PC-3 (cell line): ENCODE measurements at regions not wholly inside any gene's neighbourhood (a gene's known extent, or its start where the extent isn't known, plus 50 kb on each side); places are given as distances from the start of the nearest gene placed in this dataset.

Experiments used
- ATAC-seq: fragments of 200-7000 bp; cut with Tn5 transposase; 2 replicates; pipeline ENCODE4 v1.9.1; 2020; ENCODE audit warnings: mild to moderate bottlenecking, moderate library complexity
- BruUV-seq: library from RNA; stranded (reverse); fragments of 400-500 nt; replicated peaks from 2 replicates; lab custom pipeline; 2021; lab: Mats Ljungman, UMichigan
- CTCF ChIA-PET: fragments of 300-600 bp; sonication (Branson Sonifier 250); formaldehyde crosslinking; loops from one replicate; lab custom pipeline; 2022; ENCODE audit warnings: antibody characterized with exemption; lab: Charles Lee
- POLR2A ChIA-PET: fragments of 300-600 bp; sonication (Branson Sonifier 250); formaldehyde crosslinking; loops from one replicate; lab custom pipeline; 2022; ENCODE audit warnings: antibody characterized with exemption; ENCODE audit not compliant: unreplicated experiment; lab: Charles Lee
- DNase-seq: peaks from one replicate; pipeline ENCODE4 v3.0.0-alpha.2; 2015
- H2AFZ ChIP-seq: fragments of 300-600 bp; sonication (generic); 2 replicates; pipeline ENCODE4 v1.6.0; 2016; ENCODE audit warnings: antibody characterized with exemption, low read length
- H3F3A ChIP-seq: fragments of 300-600 bp; sonication (generic); one replicate; pipeline ENCODE4 v1.6.0; 2017; ENCODE audit warnings: antibody characterized with exemption, low read length, control low read depth, mild to moderate bottlenecking; ENCODE audit not compliant: unreplicated experiment
- H3K27ac ChIP-seq: fragments of 300-600 bp; sonication (generic); 2 replicates; pipeline ENCODE4 v1.5.1; 2016; ENCODE audit warnings: mild to moderate bottlenecking, low read length
- H3K27me3 ChIP-seq: fragments of 300-600 bp; sonication (generic); 2 replicates; pipeline ENCODE4 v1.6.1; 2016; ENCODE audit warnings: low read length, mixed read lengths
- H3K36me3 ChIP-seq: fragments of 300-600 bp; sonication (generic); 2 replicates; pipeline ENCODE4 v1.6.1; 2016; ENCODE audit warnings: low read depth, mixed run types, low read length, mixed read lengths
- H3K4me1 ChIP-seq: fragments of 300-600 bp; sonication (generic); 2 replicates; pipeline ENCODE4 v1.5.1; 2016; ENCODE audit warnings: low read length; ENCODE audit not compliant: insufficient read depth
- H3K4me2 ChIP-seq: fragments of 300-600 bp; sonication (generic); 2 replicates; pipeline ENCODE4 v1.6.0; 2016; ENCODE audit warnings: low read length
- H3K4me3 ChIP-seq: fragments of 300-600 bp; sonication (generic); 2 replicates; pipeline ENCODE4 v1.5.1; 2016; ENCODE audit warnings: mild to moderate bottlenecking, low read length, mixed read lengths
- H3K79me2 ChIP-seq: fragments of 300-600 bp; sonication (generic); 2 replicates; pipeline ENCODE4 v1.6.1; 2017; ENCODE audit warnings: low read length, mixed read lengths
- H3K9ac ChIP-seq: fragments of 300-600 bp; sonication (generic); 2 replicates; pipeline ENCODE4 v1.6.0; 2016; ENCODE audit warnings: mild to moderate bottlenecking, low read length
- H3K9me2 ChIP-seq: fragments of 300-600 bp; sonication (generic); replicated peaks from 2 replicates; pipeline ENCODE4 v1.6.1; 2016; ENCODE audit warnings: mixed run types, low read length, mixed read lengths
- H3K9me3 ChIP-seq: fragments of 300-600 bp; sonication (generic); 2 replicates; pipeline ENCODE4 v1.6.1; 2016; ENCODE audit warnings: low read length, mixed read lengths
- H4K20me1 ChIP-seq: fragments of 300-600 bp; sonication (generic); 2 replicates; pipeline ENCODE4 v1.6.1; 2016; ENCODE audit warnings: low read length, mixed read lengths
- CTCF ChIP-seq: fragments of 300-600 bp; sonication (generic); conservative IDR thresholded peaks from 2 replicates; pipeline ENCODE4 v1.5.1; 2017; ENCODE audit warnings: antibody characterized with exemption, low read depth, mild to moderate bottlenecking, low read length
- EZH2 ChIP-seq: fragments of 300-600 bp; sonication (generic); IDR thresholded peaks from one replicate; pipeline ENCODE4 v1.6.1; 2017; ENCODE audit warnings: antibody characterized with exemption, mild to moderate bottlenecking, low read length; ENCODE audit not compliant: unreplicated experiment
- EZH2phosphoT487 ChIP-seq: fragments of 300-600 bp; sonication (generic); IDR thresholded peaks from 2 replicates; pipeline ENCODE4 v1.6.1; 2018; ENCODE audit warnings: mild to moderate bottlenecking, antibody characterized with exemption, low read length, borderline replicate concordance
- intact Hi-C: fragments of 100-400 bp; cut with micrococcal nuclease; formaldehyde crosslinking; loops from 2 replicates; pipeline ENCODE4 v1.9.0; 2023

DNA sequence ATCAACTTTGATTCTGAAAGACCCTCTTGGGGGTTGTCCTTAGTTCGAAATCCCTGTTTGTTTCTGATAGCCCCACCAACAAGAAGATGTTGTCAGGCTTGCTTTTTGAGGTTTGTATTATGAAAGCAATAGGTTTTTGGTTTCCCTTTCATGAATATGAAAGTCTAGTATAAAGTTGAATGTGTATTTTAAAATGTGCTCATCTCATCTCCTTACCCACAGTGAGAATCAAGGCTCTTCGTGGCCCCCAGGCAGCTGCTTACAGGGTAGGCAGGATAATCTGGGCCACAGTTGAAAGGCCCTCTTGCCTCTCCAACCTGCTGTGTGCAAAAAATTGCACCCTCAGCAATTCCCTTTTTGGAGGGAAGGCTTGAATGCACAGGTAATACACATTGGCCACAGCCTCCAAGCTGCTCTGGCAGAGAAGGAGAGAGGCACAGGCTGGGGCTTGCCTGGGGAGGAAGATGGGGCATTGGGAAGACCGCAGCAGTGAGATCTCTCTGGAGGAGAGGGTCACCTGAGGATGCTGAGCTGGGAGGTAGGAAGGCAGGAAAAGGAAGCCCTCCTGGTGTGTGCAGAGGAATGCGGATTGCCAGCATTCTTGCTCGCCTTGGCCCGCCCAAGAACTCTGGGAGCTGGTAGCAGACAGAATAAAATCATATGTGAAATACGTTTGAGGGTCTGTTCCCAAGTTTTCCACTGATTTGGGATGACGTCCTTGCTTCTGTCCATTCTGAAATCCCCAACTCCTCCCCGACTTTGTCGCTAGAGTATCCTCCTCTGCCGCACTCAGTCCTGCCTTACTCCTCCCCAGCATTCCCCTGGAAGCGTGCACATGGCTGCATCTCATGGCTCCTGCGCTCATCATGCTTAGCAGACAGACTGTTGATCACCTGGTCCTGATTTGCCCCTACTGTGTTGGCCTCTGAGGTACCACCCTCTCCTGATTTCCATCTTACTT, 196.4 kb downstream of the RPLP1 start:
- Histone ChIP-seq H3K27ac (no peak overlapping the region), H2AFZ (no peak overlapping the region), H3K4me1 (no peaks in the 10 kb centered on the region), H3K9me3 (no peaks in the 10 kb centered on the region), H3F3A (no peaks in the 10 kb centered on the region), H3K9ac (no peak overlapping the region), H3K9me2 (no peaks in the 10 kb centered on the region), H4K20me1 (no peaks in the 10 kb centered on the region), H3K4me2 (no peak overlapping the region), H3K27me3 (peaks cover 31% of the 10 kb centered on the region), H3K4me3 (no peak overlapping the region), H3K79me2 (no peaks in the 10 kb centered on the region), H3K36me3 (no peaks in the 10 kb centered on the region)
- intact Hi-C loops = no loop called here
- ATAC-seq = no peak
- DNase-seq = no peak
- POLR2A ChIA-PET = no interaction called here
- CTCF ChIA-PET = no interaction called here
- no TSS peak for BruUV-seq
- TF ChIP-seq EZH2phosphoT487 (no peak), CTCF (no peak), EZH2 (no peak)

DNA sequence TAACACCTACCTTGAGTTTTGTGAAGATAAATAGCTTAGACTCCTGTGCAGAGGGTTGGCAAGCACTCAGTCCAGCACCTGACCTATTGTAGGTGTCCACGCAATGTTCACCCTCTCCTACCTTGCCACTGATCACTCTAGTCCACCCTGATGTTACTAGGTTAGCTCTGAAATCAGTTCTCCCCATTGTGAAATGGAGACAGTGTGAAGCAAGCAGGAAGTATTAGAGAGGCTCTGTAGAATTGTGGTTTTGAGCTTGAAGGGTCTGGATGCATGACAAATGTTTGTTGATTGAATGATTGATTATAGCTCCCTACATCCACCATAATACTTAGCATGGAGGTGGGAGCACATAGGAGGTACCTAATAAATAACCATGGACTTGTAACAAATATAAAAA, 199.7 kb downstream of the RPLP1 start:
- H3K79me2 ChIP-seq = no peaks in the 10 kb centered on the region
- no peaks in the 10 kb centered on the region for H4K20me1 ChIP-seq
- intact Hi-C loops = no loop called here
- H3K4me3 ChIP-seq = no peak overlapping the region
- H3K36me3 ChIP-seq = no peaks in the 10 kb centered on the region
- no peak for TF ChIP-seq EZH2
- TF ChIP-seq CTCF = no peak
- TF ChIP-seq EZH2phosphoT487 = no peak
- no peaks in the 10 kb centered on the region for H3F3A ChIP-seq
- DNase-seq = no peak
- H3K27ac ChIP-seq = no peak overlapping the region
- H3K27me3 ChIP-seq = peaks cover 26% of the 10 kb centered on the region
- no peaks in the 10 kb centered on the region for H3K4me1 ChIP-seq
- no peak overlapping the region for H3K4me2 ChIP-seq
- H3K9me2 ChIP-seq = no peaks in the 10 kb centered on the region
- no TSS peak for BruUV-seq
- no peak overlapping the region for H2AFZ ChIP-seq
- no peak for ATAC-seq
- CTCF ChIA-PET = no interaction called here
- no peaks in the 10 kb centered on the region for H3K9me3 ChIP-seq
- no peak overlapping the region for H3K9ac ChIP-seq
- POLR2A ChIA-PET = no interaction called here

DNA sequence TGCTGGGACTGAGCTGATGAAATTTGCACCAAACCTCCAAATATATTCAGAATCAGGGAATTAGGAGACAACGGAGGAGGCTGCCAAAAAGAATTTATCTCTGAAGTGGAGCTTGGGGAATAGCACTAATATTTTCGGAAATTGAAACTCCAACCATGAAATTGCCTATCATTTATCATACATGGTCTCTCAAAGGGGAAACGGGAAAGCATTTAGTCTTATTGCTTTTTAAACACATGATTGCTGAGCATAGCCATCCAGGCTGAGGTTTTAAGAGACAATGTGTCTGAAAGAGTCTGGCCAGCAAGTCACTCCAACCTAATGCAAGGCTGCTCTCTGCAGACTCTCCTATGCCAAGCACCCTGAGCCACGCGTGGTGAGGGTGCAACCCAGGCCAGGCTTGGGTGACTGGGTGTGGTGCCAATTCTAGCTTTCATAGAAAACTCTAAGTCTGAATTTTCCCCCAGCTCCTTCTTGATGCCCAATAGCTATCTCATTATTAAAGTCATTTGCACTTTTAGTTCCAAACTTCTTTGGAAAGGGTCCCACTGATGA, 200.2 kb downstream of the RPLP1 start:
- H3K27me3 ChIP-seq = peaks cover 21% of the 10 kb centered on the region
- H3F3A ChIP-seq = no peaks in the 10 kb centered on the region
- no peak overlapping the region for H3K4me3 ChIP-seq
- H4K20me1 ChIP-seq = no peaks in the 10 kb centered on the region
- no peak overlapping the region for H3K27ac ChIP-seq
- ChIA-PET CTCF (no interaction called here), POLR2A (no interaction called here)
- no TSS peak for BruUV-seq
- intact Hi-C loops = no loop called here
- H3K9me3 ChIP-seq = no peaks in the 10 kb centered on the region
- ATAC-seq (no peak), DNase-seq (no peak)
- no peaks in the 10 kb centered on the region for H3K36me3 ChIP-seq
- no peaks in the 10 kb centered on the region for H3K4me1 ChIP-seq
- H3K9me2 ChIP-seq = no peaks in the 10 kb centered on the region
- TF ChIP-seq EZH2 = no peak
- TF ChIP-seq CTCF = no peak
- TF ChIP-seq EZH2phosphoT487 = no peak
- H3K79me2 ChIP-seq = no peaks in the 10 kb centered on the region
- no peak overlapping the region for H2AFZ ChIP-seq
- no peak overlapping the region for H3K4me2 ChIP-seq
- no peak overlapping the region for H3K9ac ChIP-seq
